ENCODE measurements at regions not wholly inside any gene's neighbourhood (a gene's known extent, or its start where the extent isn't known, plus 50 kb on each side); places are given as distances from the start of the nearest gene placed in this dataset.
"Not testable (repeated sequence)": the region's sequence is repeated elsewhere in the genome, so short reads cannot be mapped to it uniquely, and the experiment has no call there.

- POLR2A ChIA-PET = no interaction called here
- H3K4me3 ChIP-seq (ENCODE audit: low read length) = no peak overlapping the region
- Mint-ChIP-seq H3K36me3 (no peaks in the 10 kb centered on the region), H3K9me3 (peaks cover 0 to 10% (median 2%) of the 10 kb centered on the region in 5 donors), H3K4me3 (no peak overlapping the region), H3K27me3 (no peaks in the 10 kb centered on the region), H3K4me1 (no peaks in the 10 kb centered on the region), H3K27ac (no peak overlapping the region)
- H3K36me3 ChIP-seq (ENCODE audit: insufficient read depth, low read length) = no peaks in the 10 kb centered on the region
- H3K9me3 ChIP-seq (ENCODE audit: low read length) = no peaks in the 10 kb centered on the region
- H3K27ac ChIP-seq (ENCODE audit: low read depth, low read length) = no peak overlapping the region
- no peak for DNase-seq
- no peaks in the 10 kb centered on the region for H3K27me3 ChIP-seq (ENCODE audit: insufficient read depth, low read length, poor library complexity, severe bottlenecking)
- CTCF ChIA-PET = no interaction called here
- H3K4me1 ChIP-seq (ENCODE audit: insufficient read depth, low read length) = no peaks in the 10 kb centered on the region
Measured at GRCh38 chr5:62896121-62896893, 317.7 kb downstream of the LRRC70 start.

GRCh38 chr5:62886603-62887315, 308.1 kb downstream of the LRRC70 start:
- Mint-ChIP-seq H3K27me3 (no peaks in the 10 kb centered on the region), H3K4me1 (no peaks in the 10 kb centered on the region), H3K4me3 (no peak overlapping the region), H3K9me3 (no peaks in the 10 kb centered on the region), H3K27ac (no peak overlapping the region), H3K36me3 (no peaks in the 10 kb centered on the region)
- ChIA-PET POLR2A (no interaction called here), CTCF (no interaction called here)
- Histone ChIP-seq H3K27ac (ENCODE audit: low read depth, low read length) (no peak overlapping the region), H3K4me3 (ENCODE audit: low read length) (no peak overlapping the region), H3K27me3 (ENCODE audit: insufficient read depth, low read length, poor library complexity, severe bottlenecking) (no peaks in the 10 kb centered on the region), H3K4me1 (ENCODE audit: insufficient read depth, low read length) (no peaks in the 10 kb centered on the region), H3K36me3 (ENCODE audit: insufficient read depth, low read length) (no peaks in the 10 kb centered on the region), H3K9me3 (ENCODE audit: low read length) (no peaks in the 10 kb centered on the region)
- no peak for DNase-seq

GRCh38 chr5:62837330-62837729, 258.7 kb downstream of the LRRC70 start:
- DNase-seq; H3K27ac Mint-ChIP-seq; H3K27me3 Mint-ChIP-seq; POLR2A ChIA-PET; H3K27me3 ChIP-seq (ENCODE audit: insufficient read depth, low read length, poor library complexity, severe bottlenecking); CTCF ChIA-PET; H3K36me3 ChIP-seq (ENCODE audit: insufficient read depth, low read length); H3K4me3 ChIP-seq (ENCODE audit: low read length); H3K4me3 Mint-ChIP-seq; H3K36me3 Mint-ChIP-seq; H3K9me3 ChIP-seq (ENCODE audit: low read length); H3K27ac ChIP-seq (ENCODE audit: low read depth, low read length); H3K4me1 Mint-ChIP-seq; H3K4me1 ChIP-seq (ENCODE audit: insufficient read depth, low read length): not testable (repeated sequence)
- peaks cover 6 to 18% (median 12%) of the 10 kb centered on the region in 5 donors for H3K9me3 Mint-ChIP-seq

- H3K27me3 ChIP-seq (ENCODE audit: insufficient read depth, low read length, poor library complexity, severe bottlenecking) = no peaks in the 10 kb centered on the region
- no peak overlapping the region for H3K4me3 Mint-ChIP-seq
- H3K36me3 ChIP-seq (ENCODE audit: insufficient read depth, low read length) = no peaks in the 10 kb centered on the region
- H3K4me3 ChIP-seq (ENCODE audit: low read length) = no peak overlapping the region
- H3K27ac ChIP-seq (ENCODE audit: low read depth, low read length) = no peak overlapping the region
- H3K9me3 Mint-ChIP-seq = peaks cover 0 to 5% (median 3%) of the 10 kb centered on the region in 5 donors
- H3K9me3 ChIP-seq (ENCODE audit: low read length) = no peaks in the 10 kb centered on the region
- H3K4me1 ChIP-seq (ENCODE audit: insufficient read depth, low read length) = no peaks in the 10 kb centered on the region
- ChIA-PET CTCF (no interaction called here), POLR2A (no interaction called here)
- no peak overlapping the region for H3K27ac Mint-ChIP-seq
- H3K27me3 Mint-ChIP-seq = peaks cover 0 to 3% of the 10 kb centered on the region in 2 donors
- no peaks in the 10 kb centered on the region for H3K36me3 Mint-ChIP-seq
- no peaks in the 10 kb centered on the region for H3K4me1 Mint-ChIP-seq
- no peak for DNase-seq
Measured at GRCh38 chr5:62829604-62829986, 251.0 kb downstream of the LRRC70 start.

- H3K4me3 Mint-ChIP-seq = no peak overlapping the region
- no peaks in the 10 kb centered on the region for H3K27me3 ChIP-seq (ENCODE audit: insufficient read depth, low read length, poor library complexity, severe bottlenecking)
- no peaks in the 10 kb centered on the region for H3K36me3 Mint-ChIP-seq
- DNase-seq = no peak
- ChIA-PET POLR2A (no interaction called here), CTCF (no interaction called here)
- H3K4me1 Mint-ChIP-seq = no peaks in the 10 kb centered on the region
- no peak overlapping the region for H3K27ac Mint-ChIP-seq
- H3K36me3 ChIP-seq (ENCODE audit: insufficient read depth, low read length) = no peaks in the 10 kb centered on the region
- H3K4me1 ChIP-seq (ENCODE audit: insufficient read depth, low read length) = no peaks in the 10 kb centered on the region
- peaks cover 0 to 3% of the 10 kb centered on the region in 2 donors for H3K27me3 Mint-ChIP-seq
- no peak overlapping the region for H3K4me3 ChIP-seq (ENCODE audit: low read length)
- H3K27ac ChIP-seq (ENCODE audit: low read depth, low read length) = no peak overlapping the region
- no peaks in the 10 kb centered on the region for H3K9me3 ChIP-seq (ENCODE audit: low read length)
- H3K9me3 Mint-ChIP-seq = peaks cover 0 to 5% (median 3%) of the 10 kb centered on the region in 5 donors
Measured at GRCh38 chr5:62828742-62829603, 250.4 kb downstream of the LRRC70 start.

GRCh38 chr5:62825623-62826220, 247.1 kb downstream of the LRRC70 start:
- H3K36me3 Mint-ChIP-seq = no peaks in the 10 kb centered on the region
- H3K36me3 ChIP-seq (ENCODE audit: insufficient read depth, low read length) = no peaks in the 10 kb centered on the region
- POLR2A ChIA-PET = no interaction called here
- H3K27ac ChIP-seq (ENCODE audit: low read depth, low read length) = no peak overlapping the region
- no peaks in the 10 kb centered on the region for H3K4me1 Mint-ChIP-seq
- DNase-seq = no peak
- H3K27me3 Mint-ChIP-seq = peaks cover 0 to 3% of the 10 kb centered on the region in 2 donors
- no peak overlapping the region for H3K4me3 Mint-ChIP-seq
- H3K4me3 ChIP-seq (ENCODE audit: low read length) = no peak overlapping the region
- H3K4me1 ChIP-seq (ENCODE audit: insufficient read depth, low read length) = no peaks in the 10 kb centered on the region
- CTCF ChIA-PET = no interaction called here
- no peak overlapping the region for H3K27ac Mint-ChIP-seq
- no peaks in the 10 kb centered on the region for H3K27me3 ChIP-seq (ENCODE audit: insufficient read depth, low read length, poor library complexity, severe bottlenecking)
- H3K9me3 Mint-ChIP-seq = peaks cover 0 to 10% (median 4%) of the 10 kb centered on the region in 5 donors
- H3K9me3 ChIP-seq (ENCODE audit: low read length) = no peaks in the 10 kb centered on the region

- Histone ChIP-seq H3K27me3 (ENCODE audit: insufficient read depth, low read length, poor library complexity, severe bottlenecking) (no peaks in the 10 kb centered on the region), H3K4me1 (ENCODE audit: insufficient read depth, low read length) (no peaks in the 10 kb centered on the region), H3K9me3 (ENCODE audit: low read length) (no peaks in the 10 kb centered on the region), H3K27ac (ENCODE audit: low read depth, low read length) (no peak overlapping the region), H3K4me3 (ENCODE audit: low read length) (no peak overlapping the region), H3K36me3 (ENCODE audit: insufficient read depth, low read length) (no peaks in the 10 kb centered on the region)
- Mint-ChIP-seq H3K27me3 (peaks cover 0 to 3% of the 10 kb centered on the region in 2 donors), H3K9me3 (peaks cover 0 to 10% (median 4%) of the 10 kb centered on the region in 5 donors), H3K4me1 (no peaks in the 10 kb centered on the region), H3K36me3 (no peaks in the 10 kb centered on the region), H3K4me3 (no peak overlapping the region), H3K27ac (no peak overlapping the region)
- CTCF ChIA-PET = no interaction called here
- POLR2A ChIA-PET = no interaction called here
- DNase-seq = no peak
Measured at GRCh38 chr5:62824936-62825335, 246.3 kb downstream of the LRRC70 start.

GRCh38 chr5:62817043-62817442, 238.4 kb downstream of the LRRC70 start:
- H3K27ac ChIP-seq (ENCODE audit: low read depth, low read length); H3K4me1 Mint-ChIP-seq; CTCF ChIA-PET; POLR2A ChIA-PET; H3K27me3 Mint-ChIP-seq; H3K36me3 ChIP-seq (ENCODE audit: insufficient read depth, low read length); H3K9me3 ChIP-seq (ENCODE audit: low read length); H3K27ac Mint-ChIP-seq; DNase-seq; H3K4me3 ChIP-seq (ENCODE audit: low read length); H3K27me3 ChIP-seq (ENCODE audit: insufficient read depth, low read length, poor library complexity, severe bottlenecking); H3K9me3 Mint-ChIP-seq; H3K4me1 ChIP-seq (ENCODE audit: insufficient read depth, low read length); H3K36me3 Mint-ChIP-seq; H3K4me3 Mint-ChIP-seq: not testable (repeated sequence)

Measured in CD8-positive, alpha-beta memory T cell (primary cell).